Keratinocyte (primary cell): ENCODE measurements at regions not wholly inside any gene's neighbourhood (a gene's known extent, or its start where the extent isn't known, plus 50 kb on each side); places are given as distances from the start of the nearest gene placed in this dataset.

ENCODE experiments used
- EZH2 ChIP-seq: IDR thresholded peaks from one replicate; pipeline ENCODE4 v1.6.1; 2012; ENCODE audit warnings: inconsistent platforms, mild to moderate bottlenecking, low read length, moderate library complexity
- TF ChIP-seq, protein P1 (sequence below), 3 experiments: IDR thresholded peaks in 1 of 3; conservative IDR thresholded peaks in 1 of 3; optimal IDR thresholded peaks in 1 of 3; 2 replicates in 2 of 3; 3 replicates in 1 of 3; pipeline versions ENCODE3 to v1.5.1; 2011; ENCODE audit warnings: low read length in 3 of 3, mild to moderate bottlenecking in 3 of 3, moderate library complexity in 2 of 3, control low read depth in 1 of 3, inconsistent platforms in 1 of 3; ENCODE audit not compliant: insufficient read depth in 2 of 3; ENCODE audit errors: extremely low read depth in 1 of 3

DNA sequence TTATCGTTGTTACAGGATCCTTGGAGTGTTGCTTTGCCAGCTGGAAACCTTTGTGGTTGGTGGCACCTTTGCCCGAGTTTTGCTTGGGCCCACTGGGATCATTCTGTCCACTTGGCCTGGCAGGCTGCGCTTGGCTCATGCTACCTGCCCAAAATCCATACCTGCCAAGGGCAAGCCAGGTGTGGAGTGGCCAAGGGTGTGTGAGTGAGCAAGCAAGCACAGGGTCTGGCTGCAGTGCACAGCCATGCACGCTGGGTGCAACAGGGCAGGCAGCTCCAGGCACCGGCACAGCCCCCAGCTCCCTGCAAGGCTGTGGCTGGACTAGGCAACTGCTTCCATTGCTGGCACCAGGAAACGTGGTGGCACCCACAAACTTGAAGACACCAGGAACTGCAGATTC, 421.8 kb downstream of the ARL4A start:
- TF ChIP-seq, protein P1, sequence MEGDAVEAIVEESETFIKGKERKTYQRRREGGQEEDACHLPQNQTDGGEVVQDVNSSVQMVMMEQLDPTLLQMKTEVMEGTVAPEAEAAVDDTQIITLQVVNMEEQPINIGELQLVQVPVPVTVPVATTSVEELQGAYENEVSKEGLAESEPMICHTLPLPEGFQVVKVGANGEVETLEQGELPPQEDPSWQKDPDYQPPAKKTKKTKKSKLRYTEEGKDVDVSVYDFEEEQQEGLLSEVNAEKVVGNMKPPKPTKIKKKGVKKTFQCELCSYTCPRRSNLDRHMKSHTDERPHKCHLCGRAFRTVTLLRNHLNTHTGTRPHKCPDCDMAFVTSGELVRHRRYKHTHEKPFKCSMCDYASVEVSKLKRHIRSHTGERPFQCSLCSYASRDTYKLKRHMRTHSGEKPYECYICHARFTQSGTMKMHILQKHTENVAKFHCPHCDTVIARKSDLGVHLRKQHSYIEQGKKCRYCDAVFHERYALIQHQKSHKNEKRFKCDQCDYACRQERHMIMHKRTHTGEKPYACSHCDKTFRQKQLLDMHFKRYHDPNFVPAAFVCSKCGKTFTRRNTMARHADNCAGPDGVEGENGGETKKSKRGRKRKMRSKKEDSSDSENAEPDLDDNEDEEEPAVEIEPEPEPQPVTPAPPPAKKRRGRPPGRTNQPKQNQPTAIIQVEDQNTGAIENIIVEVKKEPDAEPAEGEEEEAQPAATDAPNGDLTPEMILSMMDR (optimal IDR thresholded peaks at IDR 0.05 in 1 of 3, IDR thresholded peaks at IDR 0.05 in 1 of 3, conservative IDR thresholded peaks at IDR 0.05 in 1 of 3; ENCODE audit: extremely low read depth in 1 of 3, insufficient read depth in 2 of 3, low read length in 3 of 3), result no peak
- no peak for TF ChIP-seq EZH2
